Stimulated activated CD4-positive, alpha-beta T cell treated with anti-CD3 and anti-CD28 coated beads, Interleukin-4, amount 100 ng/mL, for 24 hours (primary cell): ENCODE measurements at regions not wholly inside any gene's neighbourhood (a gene's known extent, or its start where the extent isn't known, plus 50 kb on each side); places are given as distances from the start of the nearest gene placed in this dataset.

Experiments
- DNase-seq: peaks from one replicate; pipeline ENCODE4 v3.0.0-alpha.2; 2020

DNA sequence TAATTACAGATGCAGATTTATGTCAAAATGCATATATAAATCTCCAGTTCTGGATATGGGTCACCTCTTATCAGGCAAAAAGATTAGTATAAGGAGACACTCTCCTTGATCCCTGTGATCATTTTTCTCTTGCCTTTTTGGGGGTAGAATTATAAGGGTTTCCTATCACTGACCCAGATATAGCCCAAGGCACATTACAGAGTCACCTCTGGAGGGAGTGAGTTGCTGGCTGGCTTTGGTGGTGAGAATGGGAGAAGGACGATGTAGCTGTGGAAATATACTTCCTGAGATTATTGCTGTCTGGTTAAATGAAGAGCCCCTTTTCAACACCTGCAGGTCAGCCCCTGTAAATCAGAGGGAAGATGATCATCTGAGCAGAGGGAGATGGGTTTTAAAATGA lies 418.7 kb downstream of the MTX2 start:
- no peak for DNase-seq

DNA sequence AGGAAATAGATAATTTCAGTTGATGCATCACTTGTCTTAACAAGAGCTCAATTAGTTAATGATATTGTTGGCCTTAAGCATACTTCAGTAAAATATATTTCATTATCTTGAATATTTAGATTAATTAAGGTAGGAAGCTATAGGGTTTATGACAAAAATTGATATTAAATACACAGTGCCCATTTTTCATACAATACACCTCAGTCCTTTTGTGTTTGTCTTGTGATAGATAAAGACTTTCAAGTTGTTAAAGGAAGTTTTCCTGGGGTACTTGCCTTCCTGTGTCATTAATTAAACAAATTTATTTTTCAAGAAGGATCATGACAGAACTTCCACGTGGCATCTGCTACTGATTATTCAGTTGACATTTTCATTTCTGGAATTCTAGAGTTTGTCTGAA lies 420.5 kb downstream of the MTX2 start:
- no peak for DNase-seq

DNA sequence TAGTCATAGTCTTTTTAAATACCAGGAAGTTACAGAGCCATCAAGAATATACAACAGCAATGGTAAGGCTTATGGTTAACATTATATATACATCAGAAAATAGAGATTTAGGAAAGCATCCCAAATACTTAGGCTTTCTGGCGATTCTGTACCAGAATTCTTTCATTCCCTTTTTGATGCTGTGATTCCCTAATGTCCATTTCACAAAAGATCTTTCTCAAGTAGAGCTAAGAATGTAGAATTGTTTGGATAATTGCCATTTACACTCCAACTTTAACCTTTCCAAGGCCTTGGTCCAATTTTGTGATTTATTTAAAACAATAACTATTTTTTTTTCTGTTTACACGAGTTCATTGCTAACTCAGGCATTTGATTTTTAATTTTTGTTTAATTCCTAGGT lies 422.2 kb downstream of the MTX2 start:
- DNase-seq, result no peak

DNA sequence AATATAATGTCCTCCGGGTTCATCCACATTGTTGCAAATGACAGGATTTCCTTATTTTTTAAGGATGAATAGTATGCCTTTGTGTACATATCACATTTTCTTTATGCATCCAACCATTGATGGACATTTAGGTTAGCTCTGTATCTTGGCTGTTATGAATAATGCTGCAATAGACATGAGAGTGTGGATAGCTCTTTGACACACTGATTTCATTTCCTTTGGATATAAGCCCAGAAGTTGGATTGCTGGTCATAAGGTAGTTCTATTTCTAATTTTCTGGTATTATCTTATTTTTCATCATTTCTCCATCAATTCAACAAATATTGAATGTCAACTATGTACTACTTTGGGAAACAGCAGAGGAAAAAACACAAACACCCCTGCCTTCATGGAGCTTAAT lies 423.3 kb downstream of the MTX2 start:
- DNase-seq, result no peak

DNA sequence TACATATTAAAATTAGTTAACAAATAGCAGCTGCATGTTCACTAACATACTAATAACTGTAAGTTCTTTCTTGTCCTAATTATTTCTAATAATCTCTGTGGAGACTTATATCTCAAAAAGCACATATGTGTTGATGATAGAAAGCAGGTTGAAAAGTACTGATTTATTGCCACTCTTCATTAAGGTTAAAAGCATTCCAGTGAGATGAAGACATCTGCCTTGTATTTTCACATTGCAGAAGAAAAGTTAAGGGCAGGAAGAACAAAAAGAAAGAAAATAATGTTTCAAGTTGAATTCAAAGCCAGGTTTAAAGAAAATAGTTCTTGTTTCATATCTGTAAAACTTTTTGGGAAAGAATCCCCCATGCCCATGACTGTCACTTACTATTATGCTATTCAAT lies 429.9 kb downstream of the MTX2 start:
- DNase-seq, result no peak

DNA sequence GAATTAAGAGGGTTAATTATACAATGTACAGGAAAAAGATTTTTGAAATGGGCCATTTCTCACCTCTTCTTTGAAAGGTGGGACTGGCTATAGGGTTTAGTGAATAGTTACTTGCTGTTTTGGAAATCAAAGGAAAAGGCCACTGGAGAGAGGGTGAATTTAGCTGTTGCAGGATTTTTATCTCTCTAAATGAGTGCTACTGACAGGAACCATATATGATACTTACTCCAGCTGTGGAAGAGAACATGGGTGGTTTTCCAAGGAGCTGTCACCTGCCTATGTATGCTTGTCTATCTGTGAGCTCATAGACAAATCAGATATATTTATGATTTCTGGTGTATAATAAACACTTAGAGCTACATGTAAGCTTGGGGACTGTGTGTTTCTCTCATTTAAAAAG lies 430.4 kb downstream of the MTX2 start:
- DNase-seq, result no peak

DNA sequence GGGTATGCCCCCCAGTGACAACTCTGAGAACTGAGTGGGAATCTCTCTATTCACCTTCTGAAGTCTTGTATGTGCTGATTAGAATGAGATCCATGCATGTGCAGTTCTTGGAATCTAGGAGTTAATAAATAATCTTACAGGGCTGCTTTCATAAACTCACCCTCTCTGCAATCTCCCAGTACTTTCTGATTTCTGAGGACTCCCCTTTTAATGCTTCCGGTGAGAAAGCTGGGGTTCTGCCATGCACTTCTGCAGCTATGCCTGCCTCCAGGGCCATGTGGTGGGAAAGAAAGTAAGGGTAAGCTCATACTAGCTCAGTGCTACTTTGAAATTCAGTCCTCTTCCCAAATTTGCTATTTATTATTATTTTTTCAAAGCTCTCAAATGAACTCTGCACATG lies 432.9 kb downstream of the MTX2 start:
- no peak for DNase-seq

DNA sequence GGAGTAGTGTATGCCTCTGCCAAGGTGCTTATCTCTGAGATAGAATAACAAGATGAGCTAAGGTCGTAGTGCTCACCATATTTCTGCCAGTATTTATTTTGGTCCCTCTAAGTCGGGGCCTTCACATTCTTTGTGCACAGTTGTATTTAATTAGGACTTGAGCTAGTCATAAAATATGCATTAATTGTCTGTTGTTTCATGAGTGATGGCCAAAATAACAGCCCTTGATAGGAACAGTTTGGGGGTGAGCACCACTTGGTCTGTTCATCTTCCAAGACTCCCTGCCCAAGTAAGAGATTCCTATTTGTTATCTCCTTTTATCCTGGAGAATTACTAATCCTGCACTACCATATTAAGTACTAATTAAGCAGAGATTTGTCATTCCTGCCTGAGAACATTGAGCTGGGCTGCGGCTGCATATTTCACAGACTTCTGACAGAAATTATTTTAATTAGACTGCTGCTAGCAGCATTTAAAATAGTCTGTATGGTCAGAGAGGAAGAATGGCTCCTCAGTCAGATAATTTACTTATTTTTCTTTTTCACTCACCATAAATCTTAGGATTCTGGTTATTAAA lies 435.1 kb downstream of the MTX2 start:
- no peak for DNase-seq

DNA sequence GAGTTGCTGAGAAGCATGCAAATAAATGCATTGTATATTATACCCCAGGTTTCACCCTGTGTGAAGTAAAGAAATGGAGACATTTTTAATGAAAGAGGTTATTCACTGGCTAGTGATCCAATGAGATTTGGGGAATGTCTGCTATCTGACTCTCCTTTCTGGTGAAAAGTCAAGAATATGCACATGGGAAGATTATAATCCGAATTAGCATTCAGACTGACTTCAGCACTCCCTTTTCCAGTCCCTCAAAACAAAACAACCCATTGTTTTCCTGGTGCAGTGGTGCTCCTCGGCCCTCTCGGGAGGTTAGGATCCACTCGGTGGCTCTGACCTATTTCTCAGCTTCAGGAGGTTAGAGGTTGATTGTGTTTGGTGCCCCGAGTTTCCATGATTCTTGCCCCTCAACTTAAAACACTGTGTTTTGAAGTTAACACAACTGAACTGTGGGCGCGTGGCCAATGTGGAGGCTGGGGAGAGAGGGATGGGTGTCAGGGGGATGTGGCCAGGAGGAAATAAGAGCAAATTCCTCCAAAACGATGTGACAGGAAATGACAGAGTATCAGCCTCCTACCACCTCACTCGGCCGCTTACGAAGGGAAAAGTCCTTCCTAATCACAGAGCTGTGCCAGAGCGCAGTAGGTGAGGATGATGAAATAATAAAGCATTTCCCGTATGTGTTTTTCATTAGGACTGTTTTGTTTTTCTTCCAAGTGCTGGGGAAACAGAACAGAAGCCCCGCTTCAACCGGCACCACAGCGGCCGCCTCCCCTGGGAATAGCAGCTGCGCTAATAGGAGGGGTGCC lies 440.1 kb downstream of the MTX2 start:
- DNase-seq, result no peak

DNA sequence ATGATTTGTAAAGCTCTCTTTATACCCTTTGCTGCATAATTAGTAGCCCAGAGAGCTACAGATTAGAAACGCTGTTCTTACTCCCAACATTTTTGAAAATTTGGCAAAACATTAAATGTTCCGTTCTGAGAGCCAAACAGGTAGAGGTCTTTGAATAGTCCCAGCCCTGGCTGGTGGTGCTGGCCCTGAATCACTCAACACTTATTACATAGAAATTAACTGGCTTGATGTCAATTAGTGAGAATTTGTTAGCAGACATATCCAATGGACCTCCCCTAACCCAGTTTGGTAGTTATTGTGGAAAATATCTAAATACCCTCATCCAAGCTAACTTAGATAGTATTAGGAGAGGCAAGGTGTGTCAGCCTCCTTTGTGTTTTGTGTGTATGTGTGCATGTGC lies 440.7 kb downstream of the MTX2 start:
- DNase-seq, result no peak

DNA sequence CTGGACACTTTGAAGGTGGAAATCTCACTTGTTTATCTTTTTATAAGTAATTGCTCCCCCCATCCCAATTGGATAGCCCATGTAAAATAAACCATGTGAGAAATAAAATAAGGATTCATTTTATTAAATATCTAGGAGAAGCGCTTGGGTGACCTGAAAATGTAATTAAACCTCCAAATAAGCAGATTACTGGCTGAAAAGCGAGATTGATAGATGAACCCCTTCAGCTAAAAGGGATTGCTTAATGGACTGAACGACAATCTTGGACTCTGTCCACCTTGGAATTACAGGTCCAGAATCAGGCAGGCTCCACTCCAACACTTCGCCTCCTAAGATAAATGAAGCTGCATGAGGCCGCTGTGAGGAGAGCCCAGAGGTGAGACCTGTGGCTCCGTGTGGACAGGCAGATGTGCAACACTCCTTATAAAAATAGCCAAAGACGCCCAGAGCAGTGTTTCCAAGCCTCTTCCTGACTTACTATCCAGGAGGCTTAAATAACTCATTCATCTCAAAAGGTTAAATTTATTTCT lies 441.5 kb downstream of the MTX2 start:
- DNase-seq, result no peak

DNA sequence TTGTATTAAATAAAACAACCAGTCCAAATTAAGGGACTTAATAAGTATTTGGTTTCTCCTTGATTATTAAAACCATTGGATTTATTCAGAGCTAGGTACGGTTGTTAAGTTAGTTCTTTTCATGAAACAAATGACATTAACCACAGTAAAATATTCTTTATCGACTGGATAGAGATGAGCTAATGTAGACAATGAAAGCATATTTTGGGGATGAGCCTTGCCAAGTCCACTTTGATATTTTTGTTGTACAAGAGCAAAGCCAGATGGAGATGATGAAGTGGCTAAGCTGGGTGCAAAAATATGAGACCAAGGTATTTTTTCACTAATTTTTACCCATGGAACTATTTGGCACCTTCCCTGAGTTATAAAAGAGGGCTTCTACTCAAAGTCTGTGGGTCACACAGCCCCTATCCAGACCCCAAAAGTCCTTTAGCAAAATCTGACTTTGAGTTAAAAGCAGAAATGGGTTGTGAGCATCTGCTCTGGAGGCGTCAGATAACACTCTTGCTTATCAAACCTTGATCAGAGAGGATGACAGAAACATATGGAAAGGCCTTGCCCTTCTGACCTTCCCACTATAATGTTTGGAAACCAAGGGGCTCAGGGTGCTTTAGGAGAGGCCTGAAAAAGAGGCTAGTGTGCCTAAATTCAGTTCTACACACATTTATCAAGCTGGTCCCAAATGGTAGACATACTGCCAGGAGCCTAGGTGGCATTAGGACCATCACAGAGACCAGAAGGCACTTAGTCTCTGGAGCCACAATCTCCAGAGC lies 456.8 kb downstream of the MTX2 start:
- no peak for DNase-seq

DNA sequence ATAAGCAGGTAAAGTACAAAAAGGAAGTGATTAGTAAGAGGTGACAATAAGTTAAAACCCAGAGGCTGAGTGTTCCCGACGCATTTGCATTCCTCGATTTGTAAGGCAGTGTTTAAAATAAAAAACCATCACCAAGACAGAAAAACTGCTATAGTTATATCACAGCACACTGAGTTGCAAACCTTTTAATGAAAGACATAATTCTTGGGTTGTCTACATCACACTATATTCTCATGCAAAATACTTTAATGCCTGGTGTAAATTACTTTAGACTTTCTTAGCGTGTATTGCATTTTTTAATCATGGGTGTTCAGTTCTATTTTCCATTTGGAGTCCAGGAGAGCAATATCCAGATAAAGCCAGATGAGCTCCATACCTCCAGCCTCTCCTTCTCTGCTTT lies 458.5 kb downstream of the MTX2 start:
- no peak for DNase-seq

DNA sequence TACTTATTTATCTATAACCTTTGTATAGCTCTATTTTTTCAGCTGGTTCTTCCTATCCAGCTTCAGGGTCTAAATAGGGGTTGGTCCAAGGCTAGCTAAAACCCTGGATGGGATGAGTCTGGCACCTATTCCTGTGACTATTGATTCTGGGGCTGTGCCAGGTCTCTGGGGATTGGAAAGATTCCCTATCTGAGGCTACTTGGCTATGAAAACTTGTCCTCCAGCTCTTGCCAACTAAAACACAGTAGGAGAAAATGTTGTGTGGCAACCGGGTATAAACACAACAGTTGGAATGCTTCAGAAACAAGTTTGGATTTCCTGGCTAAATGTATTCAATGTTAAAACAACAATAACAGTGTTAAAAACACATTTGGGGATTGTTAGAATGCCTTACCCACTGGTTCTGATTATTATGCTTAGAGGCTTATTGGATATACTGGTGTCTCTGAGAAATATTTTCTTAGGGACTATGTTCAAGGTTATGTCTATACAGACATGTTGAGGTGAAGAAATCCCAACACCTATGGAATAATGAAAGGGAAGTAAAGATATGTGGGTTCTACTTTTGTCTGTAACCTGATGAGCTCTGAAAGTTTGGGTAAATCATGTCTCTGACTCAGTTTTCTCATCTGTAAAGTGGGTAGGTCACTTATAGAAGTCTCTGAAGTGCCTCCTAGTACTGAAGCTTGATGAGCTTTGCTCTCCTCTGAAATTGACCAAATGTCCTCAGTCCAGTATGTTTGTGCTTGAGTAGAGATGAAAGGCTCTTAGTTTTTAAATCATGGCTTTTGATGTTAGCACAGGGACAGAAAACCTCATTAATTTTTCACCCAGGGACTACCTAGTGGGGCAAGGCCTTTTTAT lies 460.7 kb downstream of the MTX2 start:
- no peak for DNase-seq

DNA sequence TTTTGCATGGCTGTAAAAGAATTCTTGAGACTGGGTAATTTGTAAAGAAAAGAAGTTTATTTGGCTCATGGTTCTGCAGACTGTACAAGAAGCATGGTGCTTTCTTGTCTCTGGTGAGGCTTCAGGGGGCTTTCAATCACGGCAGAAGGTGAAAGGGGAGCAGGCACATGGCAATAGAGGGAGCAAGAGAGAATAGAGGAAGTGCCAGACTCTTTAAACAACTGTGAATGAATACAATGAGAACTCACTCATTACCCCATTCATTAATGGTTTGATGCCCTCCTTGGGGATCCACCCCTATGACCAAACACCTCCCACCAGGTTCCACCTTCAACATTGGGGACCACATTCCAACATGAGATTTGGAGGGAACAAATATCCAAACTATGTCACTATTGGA lies 463.5 kb downstream of the MTX2 start:
- DNase-seq, result no peak

DNA sequence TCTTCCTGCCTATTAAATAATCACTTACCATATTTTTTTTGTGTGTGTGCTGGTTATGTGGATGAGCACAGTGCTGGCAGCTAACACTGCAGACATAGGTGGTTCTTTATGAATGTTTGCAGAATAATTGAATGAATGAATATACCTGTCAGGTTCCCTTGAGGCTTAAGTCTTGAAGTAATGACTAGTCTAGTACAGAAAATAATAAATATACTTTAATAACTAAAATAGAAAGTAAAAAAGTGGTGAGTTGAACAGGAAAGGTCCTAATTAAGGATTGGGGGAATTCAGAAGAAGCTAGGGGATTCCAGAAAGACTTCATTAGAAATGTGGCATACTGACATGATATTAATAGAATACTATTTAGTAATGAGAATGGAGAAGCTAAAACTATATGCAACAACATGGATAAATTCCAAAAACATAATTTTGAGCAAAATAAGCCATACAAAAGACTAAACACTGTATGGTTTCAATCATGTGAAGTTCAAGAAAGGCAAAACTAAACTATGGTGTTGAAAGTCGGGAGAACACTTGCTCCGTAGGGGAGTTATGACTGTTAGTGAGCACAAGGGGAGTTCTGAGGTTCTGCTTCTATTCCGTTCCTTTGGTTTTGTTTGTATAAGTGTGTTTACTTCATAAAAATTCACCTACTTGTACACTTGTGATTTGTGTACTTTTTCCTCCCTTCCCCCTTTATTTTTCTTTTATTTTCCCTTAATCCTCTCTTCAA lies 464.6 kb downstream of the MTX2 start:
- no peak for DNase-seq

DNA sequence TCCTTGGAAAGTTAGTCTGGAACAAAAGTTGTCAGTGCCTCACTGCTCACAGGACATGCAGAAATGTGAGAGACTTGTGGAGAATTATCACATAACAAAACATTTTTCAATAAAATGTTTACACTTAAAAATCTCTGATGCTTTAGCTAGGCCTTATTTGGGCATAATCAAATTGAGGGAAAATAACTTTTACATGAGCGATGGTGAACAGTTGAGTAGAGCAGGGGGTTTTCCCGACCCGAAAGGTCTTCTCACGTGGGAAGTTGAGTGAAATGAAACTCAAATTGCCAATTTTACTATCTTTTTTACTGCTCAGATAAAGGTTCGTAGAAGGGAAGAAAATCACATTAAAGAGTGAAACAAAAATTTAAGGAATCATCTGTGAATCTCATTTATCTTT lies 465.6 kb downstream of the MTX2 start:
- DNase-seq, result no peak

DNA sequence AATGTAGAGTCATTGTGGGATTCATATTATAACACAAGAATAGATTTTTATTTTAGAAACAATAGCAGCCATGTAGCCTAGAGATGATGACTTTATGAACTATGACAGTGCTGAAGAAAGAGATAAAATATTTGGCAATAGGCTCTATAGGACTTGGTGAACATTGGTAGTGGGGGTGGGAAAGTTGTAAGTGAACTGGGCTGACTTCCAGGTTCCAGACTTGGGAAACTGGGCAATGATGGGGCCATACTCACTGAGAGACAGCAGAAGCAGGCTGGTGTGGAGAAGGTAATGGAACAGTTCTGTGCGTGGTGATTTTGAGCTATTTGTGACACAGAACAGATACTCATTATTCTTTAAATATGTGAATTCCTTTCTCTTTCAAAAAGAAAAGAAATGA lies 470.3 kb upstream of the HNRNPA3 start:
- no peak for DNase-seq

DNA sequence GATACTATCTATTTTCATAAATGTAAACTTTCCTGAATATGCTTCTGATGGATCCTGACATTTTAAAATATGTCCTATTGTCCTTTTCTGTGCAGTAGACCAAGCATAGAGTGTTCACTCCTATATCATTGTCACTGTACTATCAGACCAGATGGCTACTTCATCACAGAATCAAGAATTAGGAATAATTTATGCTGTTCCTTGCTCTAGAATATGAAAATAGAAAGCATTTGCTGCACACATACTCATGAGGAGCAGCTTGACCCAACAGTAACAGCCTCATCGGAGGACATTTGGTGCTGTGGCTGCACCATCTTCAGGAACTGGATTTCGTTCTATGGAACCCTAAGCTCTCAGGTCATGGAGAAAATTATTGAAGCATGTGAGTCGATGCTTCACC lies 468.9 kb upstream of the HNRNPA3 start:
- no peak for DNase-seq

DNA sequence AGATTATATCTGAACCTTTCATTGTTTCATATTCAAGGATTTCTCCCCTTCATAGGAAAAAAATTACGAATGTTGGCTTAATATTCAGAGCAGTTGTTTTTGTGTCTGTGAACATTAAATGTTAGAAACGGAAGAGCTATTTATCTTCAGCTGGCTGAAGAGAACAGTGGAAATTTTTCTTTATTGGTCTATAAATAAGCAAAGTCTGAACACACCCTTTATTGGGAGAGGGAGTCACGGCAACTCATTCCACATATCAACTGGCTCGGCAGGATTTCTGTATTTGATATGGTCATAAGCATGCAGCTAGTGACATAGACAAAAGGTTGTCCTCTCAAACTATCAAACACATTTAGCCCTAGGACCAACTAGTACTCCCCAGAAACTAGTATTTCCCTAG lies 468.4 kb upstream of the HNRNPA3 start:
- no peak for DNase-seq

DNA sequence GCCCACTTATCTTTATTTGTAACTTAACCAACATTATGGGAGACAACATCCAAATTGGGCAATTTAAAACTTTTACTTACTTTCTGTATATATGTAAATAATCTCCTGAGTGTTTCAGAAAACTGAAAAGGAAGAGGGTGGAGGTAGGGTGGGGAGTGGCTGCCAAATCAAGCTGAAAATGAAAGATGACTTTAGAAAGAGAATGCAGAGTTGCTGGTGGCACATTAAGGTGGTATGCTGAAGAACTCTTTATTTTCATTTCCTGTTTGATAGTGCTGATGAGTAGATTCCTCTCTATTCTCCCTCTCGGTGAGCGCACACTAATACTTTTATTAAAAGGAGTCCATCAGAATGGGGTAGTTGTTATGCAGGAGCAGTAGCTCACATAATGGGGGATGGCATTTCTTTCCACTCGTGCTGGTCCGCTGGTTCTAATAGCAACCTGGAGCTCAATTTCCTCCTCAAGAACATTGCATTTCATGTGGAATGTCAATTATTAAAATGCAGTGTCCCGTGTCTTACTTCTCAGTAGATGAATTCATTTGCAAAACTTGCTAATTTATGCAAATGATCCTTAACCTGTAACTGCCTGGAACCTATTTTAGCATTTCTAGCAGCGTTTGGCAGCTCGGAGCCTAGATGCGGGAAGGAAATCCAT lies 466.9 kb upstream of the HNRNPA3 start:
- DNase-seq, result no peak

DNA sequence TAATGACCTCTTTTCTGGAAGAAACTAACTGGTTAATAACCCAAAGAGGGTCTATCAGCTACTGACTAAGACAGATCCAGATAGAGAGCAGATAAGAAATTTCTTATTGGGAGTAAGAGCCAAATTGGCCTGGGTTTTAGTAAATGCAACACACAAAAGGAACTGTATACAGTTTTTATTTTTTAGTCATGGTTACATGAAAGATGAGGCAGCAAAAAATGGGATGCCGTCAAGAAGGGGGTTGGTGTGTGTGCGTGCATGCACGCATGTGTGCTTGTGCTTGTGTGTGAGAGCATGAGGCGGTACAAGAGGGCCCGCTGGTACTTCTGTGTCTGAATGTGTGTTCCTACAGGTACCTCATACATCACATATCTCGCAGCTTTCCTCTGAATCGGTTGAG lies 466.2 kb upstream of the HNRNPA3 start:
- DNase-seq, result no peak
